Uterus (tissue), 2 donors: ENCODE measurements at regions not wholly inside any gene's neighbourhood (a gene's known extent, or its start where the extent isn't known, plus 50 kb on each side); places are given as distances from the start of the nearest gene placed in this dataset.

Experiments used
- CTCF ChIP-seq, 4 experiments: fragments of 200-600 bp in 2 of 4; fragments of 450-650 bp in 2 of 4; sonication (generic) in 2 of 4; IDR thresholded peaks; one replicate each; pipeline ENCODE4 v1.5.1; 2016 to 2019; ENCODE audit warnings: antibody characterized with exemption in 4 of 4, mild to moderate bottlenecking in 2 of 4, moderate library complexity in 1 of 4
- POLR2A ChIP-seq, 2 donors: fragments of 450-650 bp; IDR thresholded peaks; one replicate each; pipeline ENCODE4 v1.6.1; 2016; ENCODE audit warnings: antibody characterized with exemption in 2 of 2, mild to moderate bottlenecking in 1 of 2, moderate library complexity in 1 of 2

- no peak for TF ChIP-seq CTCF (IDR thresholded peaks at IDR 0.05)
- no peak for TF ChIP-seq POLR2A (IDR thresholded peaks at IDR 0.05)
Observed at GRCh38 chr2:139946690-139947089, 1166.5 kb upstream of the NXPH2 start.
